GM21825 (cell line): ENCODE measurements at regions not wholly inside any gene's neighbourhood (a gene's known extent, or its start where the extent isn't known, plus 50 kb on each side); places are given as distances from the start of the nearest gene placed in this dataset.
A peak's percentile ranks its signal among the peaks of the same experiment; 100 is the strongest.

Experiments
- ATAC-seq: cut with Tn5 transposase; IDR thresholded peaks from one replicate; pipeline ENCODE4 v1.9.1; 2021; ENCODE audit warnings: mild to moderate bottlenecking, moderate library complexity; ENCODE audit not compliant: unreplicated experiment

- ATAC-seq: no peak
Measured at GRCh38 chr11:127678631-127679030, 678.1 kb upstream of the KIRREL3 start.

- ATAC-seq: no peak
Measured at GRCh38 chr11:127677660-127678425, 677.3 kb upstream of the KIRREL3 start.

GRCh38 chr11:127675581-127675980 lies 675.0 kb upstream of the KIRREL3 start:
- ATAC-seq: no peak

DNA sequence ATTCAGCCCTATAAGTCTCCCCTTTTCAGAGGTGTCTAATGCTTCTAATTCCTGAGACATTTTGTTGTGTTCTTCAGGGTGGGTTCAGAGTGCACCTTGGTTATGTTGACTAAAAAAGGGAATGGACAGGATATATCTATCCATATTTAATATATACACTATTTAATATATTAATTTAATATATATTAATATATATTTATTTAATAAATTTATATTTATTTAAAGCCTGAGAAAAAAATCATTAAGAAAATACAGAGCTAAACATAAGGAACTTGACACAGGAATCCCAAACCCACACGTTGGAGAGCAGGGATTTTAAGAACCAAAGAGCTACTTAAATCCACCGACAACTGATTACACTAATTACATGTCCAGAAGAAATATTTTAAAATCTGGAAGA lies 674.2 kb upstream of the KIRREL3 start:
- ATAC-seq: no peak

GRCh38 chr11:127670374-127671119 lies 670.0 kb upstream of the KIRREL3 start:
- ATAC-seq: no peak

DNA sequence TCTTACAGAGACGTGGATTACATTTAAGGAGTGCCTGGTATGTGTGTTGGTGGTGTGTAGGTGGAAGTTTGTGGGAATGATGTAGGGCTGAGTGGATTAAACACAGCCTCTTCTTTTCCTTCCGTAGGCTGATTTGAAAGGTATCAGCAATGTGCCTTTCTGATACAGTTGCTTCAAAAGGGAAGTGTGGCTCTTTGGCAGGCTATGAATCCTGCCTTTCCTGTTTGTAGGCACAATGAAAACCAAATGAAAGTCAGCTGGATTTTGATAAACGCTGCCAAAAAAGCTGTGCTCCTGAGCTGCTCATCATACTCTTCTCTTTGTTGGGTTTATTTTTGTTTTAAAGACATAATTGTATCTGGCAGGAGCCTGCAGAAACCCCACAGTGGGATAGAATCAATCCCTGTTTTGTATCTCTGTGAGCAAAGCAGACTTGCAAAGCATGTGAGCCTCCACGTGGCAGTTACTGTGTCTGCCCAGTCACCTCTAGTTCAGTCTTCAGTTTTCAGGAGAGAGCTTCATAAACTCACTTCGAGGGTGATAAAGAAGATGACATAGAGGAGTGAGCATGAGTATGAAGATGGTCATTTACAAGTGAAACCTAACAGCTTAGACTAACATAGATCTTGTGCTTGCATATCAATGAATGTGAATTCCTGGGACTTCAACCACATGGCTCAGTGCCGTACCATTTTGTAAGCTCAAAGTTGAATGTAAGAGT lies 655.7 kb upstream of the KIRREL3 start:
- no peak for ATAC-seq

GRCh38 chr11:127653076-127653475 lies 652.5 kb upstream of the KIRREL3 start:
- ATAC-seq: no peak

DNA sequence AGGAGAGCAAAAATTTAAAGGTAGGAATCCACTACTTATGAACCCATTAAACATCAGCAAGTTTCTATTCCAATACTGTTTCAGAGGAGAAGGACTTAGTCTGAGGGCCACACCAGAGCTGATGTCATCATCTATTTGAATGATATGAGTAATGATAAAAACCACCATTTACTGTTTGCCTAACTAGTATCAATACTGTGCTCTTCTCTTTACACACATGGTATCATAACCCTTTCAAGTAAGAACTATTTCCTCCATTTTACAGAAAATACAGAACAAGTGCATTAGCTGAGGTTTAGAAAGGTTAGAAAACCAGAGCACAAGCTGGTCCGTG lies 651.3 kb upstream of the KIRREL3 start:
- no peak for ATAC-seq

DNA sequence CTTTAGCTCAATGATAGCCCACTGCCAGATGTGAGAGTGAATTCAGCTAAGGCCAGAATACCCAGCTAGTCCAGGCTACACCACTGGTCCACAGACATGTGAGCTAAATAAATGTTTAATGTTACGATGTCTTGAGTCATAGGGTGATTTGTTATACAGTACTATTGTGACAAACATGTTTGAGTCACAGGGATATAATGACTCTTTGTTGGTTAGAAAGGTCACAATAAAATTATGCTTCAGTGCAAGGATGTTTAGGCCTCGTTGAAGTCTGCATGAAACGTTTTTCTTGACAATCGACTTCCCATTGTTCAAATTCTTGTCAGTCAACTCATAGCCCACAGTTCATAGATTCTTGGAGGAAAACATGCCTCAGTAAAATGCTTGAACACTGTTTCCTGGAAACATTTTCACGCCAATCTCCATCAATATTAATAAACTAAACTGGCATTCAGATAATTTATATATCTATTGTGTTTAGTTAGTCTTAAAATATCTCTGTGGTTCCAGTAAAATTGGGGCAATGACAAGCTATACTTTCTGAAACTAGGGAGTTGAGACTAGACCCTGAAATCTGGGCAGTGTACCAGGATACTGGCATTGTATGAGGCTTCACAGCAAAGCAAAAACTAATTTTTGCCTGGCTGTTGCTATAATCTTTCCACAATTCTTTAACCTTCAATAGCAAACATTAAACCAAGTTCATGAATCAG lies 650.8 kb upstream of the KIRREL3 start:
- no peak for ATAC-seq

- no peak for ATAC-seq
Measured at GRCh38 chr11:127649958-127650357, 649.4 kb upstream of the KIRREL3 start.

GRCh38 chr11:127649071-127649470 lies 648.5 kb upstream of the KIRREL3 start:
- no peak for ATAC-seq

DNA sequence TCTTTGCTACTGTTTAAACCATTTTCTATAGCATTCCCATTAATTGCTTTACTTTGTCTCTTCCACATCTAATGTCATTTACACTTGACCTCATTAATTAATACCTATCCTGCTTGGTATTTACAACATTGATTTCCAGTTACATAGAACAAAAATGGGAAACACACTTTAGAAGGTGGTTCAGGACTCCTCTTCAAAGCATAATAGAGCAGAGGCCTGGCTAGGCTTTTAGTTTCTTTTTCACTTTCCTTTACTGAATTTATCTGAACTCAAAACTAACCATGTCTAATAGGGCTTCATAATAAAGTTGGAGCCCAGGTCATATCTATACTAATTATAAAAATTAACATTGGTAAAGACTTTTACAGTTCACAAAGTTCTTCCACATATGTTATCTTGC lies 648.0 kb upstream of the KIRREL3 start:
- ATAC-seq: no peak

- no peak for ATAC-seq
Measured at GRCh38 chr11:127644366-127644765, 643.8 kb upstream of the KIRREL3 start.

DNA sequence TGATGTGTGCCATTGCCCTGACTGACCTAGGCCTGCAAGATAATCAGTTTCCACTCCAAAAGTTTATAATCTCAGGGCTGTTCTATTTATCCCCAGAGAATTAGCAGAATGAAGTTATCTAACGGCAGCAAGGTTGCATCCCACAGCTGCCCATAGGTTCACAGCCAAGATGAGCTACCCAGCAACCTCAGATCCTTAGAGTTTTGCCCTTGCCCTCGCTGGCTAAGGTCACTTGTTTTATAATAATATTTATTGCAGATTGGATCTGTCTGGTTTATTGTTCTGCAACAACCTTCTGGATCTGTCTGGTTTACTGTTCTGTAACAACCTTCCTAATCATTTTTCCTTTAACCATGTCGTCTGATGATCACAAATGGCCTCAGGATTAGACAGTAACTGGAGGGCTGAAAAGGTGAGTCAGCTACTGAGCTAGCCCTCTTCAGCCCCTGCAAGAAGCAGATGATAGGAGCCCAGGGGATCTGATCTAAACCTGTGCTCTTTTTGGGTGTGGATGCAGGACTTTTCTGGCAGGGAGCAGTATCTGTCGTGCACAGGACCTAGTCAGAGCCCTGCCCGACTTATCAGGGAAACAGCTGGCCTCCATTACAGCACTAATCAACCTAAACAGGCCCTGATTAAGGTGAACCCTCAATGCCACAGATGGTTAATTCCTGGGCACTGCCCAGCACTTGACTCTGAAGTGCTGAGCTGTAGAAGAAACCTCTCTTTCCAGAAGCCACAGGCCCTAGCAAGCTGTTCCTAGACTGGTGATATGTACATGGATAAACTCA lies 642.9 kb upstream of the KIRREL3 start:
- ATAC-seq: no peak

DNA sequence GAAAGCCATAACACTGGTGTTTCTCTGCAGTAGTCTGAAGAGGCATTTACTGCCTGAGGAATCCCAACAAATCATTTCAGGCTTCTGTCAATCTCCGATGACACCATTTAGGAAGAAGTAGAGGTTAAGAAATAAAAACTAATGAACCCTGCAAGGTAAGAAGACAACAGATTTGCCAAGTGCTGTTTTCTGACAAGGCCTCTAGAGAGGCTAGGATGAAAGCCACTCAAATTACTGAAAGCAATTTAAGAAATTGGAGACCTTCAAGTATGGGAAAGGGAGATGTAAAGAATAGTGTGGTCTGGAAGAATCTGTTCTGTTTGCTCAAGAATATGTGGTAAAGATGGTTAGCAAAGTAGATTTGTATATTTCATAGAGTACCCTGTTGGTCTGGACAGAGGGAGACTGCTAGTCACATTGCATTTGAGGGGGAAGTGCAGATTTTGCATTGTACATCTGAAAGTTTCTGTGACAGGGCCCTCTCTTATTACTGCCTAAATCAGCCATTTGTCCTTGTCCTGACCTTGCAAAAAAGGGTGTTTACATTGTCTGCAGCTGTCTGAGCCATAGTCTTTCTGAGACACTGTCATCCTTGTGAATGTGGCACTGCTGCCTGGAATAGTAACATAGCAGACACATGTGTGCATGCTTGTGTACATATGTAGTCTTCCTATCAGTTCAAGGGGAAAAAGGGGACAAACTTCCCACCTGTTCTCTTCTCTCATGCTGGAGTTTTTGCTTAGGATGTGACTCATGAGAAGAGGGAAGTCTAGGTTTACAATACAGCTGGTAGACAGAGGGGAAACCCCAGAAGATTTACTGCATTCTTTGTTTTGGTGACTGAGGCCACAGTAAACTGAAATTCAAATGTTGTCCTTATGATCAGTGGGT lies 640.2 kb upstream of the KIRREL3 start:
- peak; percentile 59 for ATAC-seq

DNA sequence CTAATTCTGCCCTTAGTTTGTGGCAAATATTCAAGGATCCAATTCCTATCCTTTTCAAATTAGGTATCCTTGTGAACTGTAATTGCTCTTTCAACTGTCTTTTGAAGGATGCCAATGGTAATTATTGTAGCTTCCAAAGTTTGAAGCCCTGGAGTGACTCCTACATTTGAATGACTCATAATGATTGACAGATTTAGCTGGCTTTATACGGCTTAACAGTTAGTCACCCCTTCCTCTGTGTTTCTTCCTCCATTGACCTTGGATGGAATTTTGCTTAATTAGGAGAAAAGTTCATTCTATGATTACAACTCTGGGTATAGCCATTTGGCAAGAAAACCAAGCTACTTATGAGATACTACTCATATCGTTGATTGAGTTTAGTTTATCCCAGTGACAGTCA lies 639.3 kb upstream of the KIRREL3 start:
- ATAC-seq: no peak

DNA sequence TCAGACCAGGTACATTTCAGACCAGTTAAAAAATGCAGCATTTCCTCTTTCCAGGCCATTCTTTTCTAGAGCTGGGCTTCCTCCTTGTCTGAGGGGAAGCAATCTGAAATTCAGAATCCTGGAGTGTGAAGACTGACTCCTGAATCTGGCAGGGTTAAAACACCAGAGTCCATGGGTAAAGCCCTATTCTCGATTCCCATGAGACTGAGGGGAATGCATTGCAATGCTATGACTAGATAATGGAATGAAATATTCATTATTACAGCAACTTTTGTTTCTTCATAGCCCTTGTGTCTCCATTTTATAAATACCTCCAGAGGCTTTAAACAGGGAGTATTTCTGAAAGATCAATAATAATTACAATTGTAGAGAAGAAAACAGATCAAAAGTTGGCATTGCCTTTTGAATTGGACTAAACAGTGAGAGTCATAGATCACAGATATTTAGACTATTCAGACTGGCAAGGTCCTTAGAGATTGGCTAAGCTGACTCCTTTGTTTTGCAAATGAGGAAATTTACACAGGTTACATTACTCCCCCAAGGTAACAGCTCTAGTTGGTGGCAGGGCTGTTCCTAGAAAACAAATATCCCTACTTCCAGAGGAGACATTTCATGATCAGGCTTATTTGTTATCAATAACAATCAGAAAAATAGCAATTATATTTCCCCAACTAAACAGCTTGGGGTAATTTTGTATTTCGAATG lies 632.6 kb upstream of the KIRREL3 start:
- no peak for ATAC-seq

- no peak for ATAC-seq
Measured at GRCh38 chr11:127632546-127632945, 632.0 kb upstream of the KIRREL3 start.

DNA sequence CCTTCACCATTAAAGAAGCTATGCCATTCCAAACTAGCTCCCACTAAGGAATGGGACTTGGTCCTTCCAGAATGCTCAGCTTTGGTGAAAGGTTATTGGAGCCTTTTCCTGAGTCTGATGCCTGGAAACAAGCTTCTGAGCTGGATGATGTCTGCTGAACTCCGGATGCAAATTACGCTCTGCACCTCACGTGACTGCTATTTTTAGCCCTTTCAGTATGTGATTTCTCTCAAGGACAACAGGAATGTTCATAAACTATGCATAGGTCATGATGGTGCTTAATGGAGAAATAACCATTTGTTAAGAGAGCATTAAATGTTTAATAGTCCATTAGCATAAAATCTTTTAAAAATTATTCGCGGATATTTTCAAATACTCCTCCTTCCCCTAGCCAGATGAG lies 631.4 kb upstream of the KIRREL3 start:
- ATAC-seq: no peak
